PC-3 (cell line): ENCODE measurements at regions not wholly inside any gene's neighbourhood (a gene's known extent, or its start where the extent isn't known, plus 50 kb on each side); places are given as distances from the start of the nearest gene placed in this dataset.

ENCODE experiments used
- ATAC-seq: fragments of 200-7000 bp; cut with Tn5 transposase; 2 replicates; pipeline ENCODE4 v1.9.1; 2020; ENCODE audit warnings: mild to moderate bottlenecking, moderate library complexity
- BruUV-seq: library from RNA; stranded (reverse); fragments of 400-500 nt; replicated peaks from 2 replicates; lab custom pipeline; 2021; lab: Mats Ljungman, UMichigan
- CTCF ChIA-PET: fragments of 300-600 bp; sonication (Branson Sonifier 250); formaldehyde crosslinking; loops from one replicate; lab custom pipeline; 2022; ENCODE audit warnings: antibody characterized with exemption; lab: Charles Lee
- POLR2A ChIA-PET: fragments of 300-600 bp; sonication (Branson Sonifier 250); formaldehyde crosslinking; loops from one replicate; lab custom pipeline; 2022; ENCODE audit warnings: antibody characterized with exemption; ENCODE audit not compliant: unreplicated experiment; lab: Charles Lee
- DNase-seq: peaks from one replicate; pipeline ENCODE4 v3.0.0-alpha.2; 2015
- H2AFZ ChIP-seq: fragments of 300-600 bp; sonication (generic); 2 replicates; pipeline ENCODE4 v1.6.0; 2016; ENCODE audit warnings: antibody characterized with exemption, low read length
- H3F3A ChIP-seq: fragments of 300-600 bp; sonication (generic); one replicate; pipeline ENCODE4 v1.6.0; 2017; ENCODE audit warnings: antibody characterized with exemption, low read length, control low read depth, mild to moderate bottlenecking; ENCODE audit not compliant: unreplicated experiment
- H3K27ac ChIP-seq: fragments of 300-600 bp; sonication (generic); 2 replicates; pipeline ENCODE4 v1.5.1; 2016; ENCODE audit warnings: mild to moderate bottlenecking, low read length
- H3K27me3 ChIP-seq: fragments of 300-600 bp; sonication (generic); 2 replicates; pipeline ENCODE4 v1.6.1; 2016; ENCODE audit warnings: low read length, mixed read lengths
- H3K36me3 ChIP-seq: fragments of 300-600 bp; sonication (generic); 2 replicates; pipeline ENCODE4 v1.6.1; 2016; ENCODE audit warnings: low read depth, mixed run types, low read length, mixed read lengths
- H3K4me1 ChIP-seq: fragments of 300-600 bp; sonication (generic); 2 replicates; pipeline ENCODE4 v1.5.1; 2016; ENCODE audit warnings: low read length; ENCODE audit not compliant: insufficient read depth
- H3K4me2 ChIP-seq: fragments of 300-600 bp; sonication (generic); 2 replicates; pipeline ENCODE4 v1.6.0; 2016; ENCODE audit warnings: low read length
- H3K4me3 ChIP-seq: fragments of 300-600 bp; sonication (generic); 2 replicates; pipeline ENCODE4 v1.5.1; 2016; ENCODE audit warnings: mild to moderate bottlenecking, low read length, mixed read lengths
- H3K79me2 ChIP-seq: fragments of 300-600 bp; sonication (generic); 2 replicates; pipeline ENCODE4 v1.6.1; 2017; ENCODE audit warnings: low read length, mixed read lengths
- H3K9ac ChIP-seq: fragments of 300-600 bp; sonication (generic); 2 replicates; pipeline ENCODE4 v1.6.0; 2016; ENCODE audit warnings: mild to moderate bottlenecking, low read length
- H3K9me2 ChIP-seq: fragments of 300-600 bp; sonication (generic); replicated peaks from 2 replicates; pipeline ENCODE4 v1.6.1; 2016; ENCODE audit warnings: mixed run types, low read length, mixed read lengths
- H3K9me3 ChIP-seq: fragments of 300-600 bp; sonication (generic); 2 replicates; pipeline ENCODE4 v1.6.1; 2016; ENCODE audit warnings: low read length, mixed read lengths
- H4K20me1 ChIP-seq: fragments of 300-600 bp; sonication (generic); 2 replicates; pipeline ENCODE4 v1.6.1; 2016; ENCODE audit warnings: low read length, mixed read lengths
- EZH2 ChIP-seq: fragments of 300-600 bp; sonication (generic); IDR thresholded peaks from one replicate; pipeline ENCODE4 v1.6.1; 2017; ENCODE audit warnings: antibody characterized with exemption, mild to moderate bottlenecking, low read length; ENCODE audit not compliant: unreplicated experiment
- EZH2phosphoT487 ChIP-seq: fragments of 300-600 bp; sonication (generic); IDR thresholded peaks from 2 replicates; pipeline ENCODE4 v1.6.1; 2018; ENCODE audit warnings: mild to moderate bottlenecking, antibody characterized with exemption, low read length, borderline replicate concordance
- intact Hi-C: fragments of 100-400 bp; cut with micrococcal nuclease; formaldehyde crosslinking; loops from 2 replicates; pipeline ENCODE4 v1.9.0; 2023
- TF ChIP-seq, protein P1 (sequence below): fragments of 300-600 bp; sonication (generic); conservative IDR thresholded peaks from 2 replicates; pipeline ENCODE4 v1.5.1; 2017; ENCODE audit warnings: antibody characterized with exemption, low read depth, mild to moderate bottlenecking, low read length

DNA sequence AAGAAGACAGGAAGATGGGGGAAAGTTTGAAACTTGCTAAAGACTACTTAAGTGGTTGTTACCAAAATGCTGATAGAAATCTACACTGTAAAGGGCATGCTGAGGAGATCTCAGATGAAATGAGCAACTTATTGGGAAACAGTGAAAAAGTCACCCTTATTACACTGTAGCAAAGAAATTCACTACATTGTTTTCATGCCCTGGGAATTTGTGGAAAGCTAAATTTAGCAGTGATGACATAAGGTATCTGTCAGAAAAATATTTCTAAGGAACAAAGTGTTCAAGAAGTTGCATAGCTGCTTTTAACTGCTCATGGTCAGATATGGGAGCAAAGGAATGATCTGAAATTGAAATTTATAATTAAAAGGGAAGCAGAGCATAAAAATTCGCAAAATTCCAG lies 702.4 kb upstream of the LRRC4C start:
- H3K27me3 ChIP-seq, result no peaks in the 10 kb centered on the region
- no peaks in the 10 kb centered on the region for H3K4me1 ChIP-seq
- H3F3A ChIP-seq, result no peaks in the 10 kb centered on the region
- no peak overlapping the region for H3K4me3 ChIP-seq
- ATAC-seq (no peak), DNase-seq (no peak)
- intact Hi-C loops, result no loop called here
- H3K9ac ChIP-seq, result no peak overlapping the region
- BruUV-seq, result no TSS peak
- POLR2A ChIA-PET, result no interaction called here
- no peaks in the 10 kb centered on the region for H3K79me2 ChIP-seq
- H4K20me1 ChIP-seq, result no peaks in the 10 kb centered on the region
- no peak overlapping the region for H3K4me2 ChIP-seq
- H2AFZ ChIP-seq, result no peak overlapping the region
- no peaks in the 10 kb centered on the region for H3K36me3 ChIP-seq
- TF ChIP-seq EZH2phosphoT487 (no peak), EZH2 (no peak)
- TF ChIP-seq, protein P1, sequence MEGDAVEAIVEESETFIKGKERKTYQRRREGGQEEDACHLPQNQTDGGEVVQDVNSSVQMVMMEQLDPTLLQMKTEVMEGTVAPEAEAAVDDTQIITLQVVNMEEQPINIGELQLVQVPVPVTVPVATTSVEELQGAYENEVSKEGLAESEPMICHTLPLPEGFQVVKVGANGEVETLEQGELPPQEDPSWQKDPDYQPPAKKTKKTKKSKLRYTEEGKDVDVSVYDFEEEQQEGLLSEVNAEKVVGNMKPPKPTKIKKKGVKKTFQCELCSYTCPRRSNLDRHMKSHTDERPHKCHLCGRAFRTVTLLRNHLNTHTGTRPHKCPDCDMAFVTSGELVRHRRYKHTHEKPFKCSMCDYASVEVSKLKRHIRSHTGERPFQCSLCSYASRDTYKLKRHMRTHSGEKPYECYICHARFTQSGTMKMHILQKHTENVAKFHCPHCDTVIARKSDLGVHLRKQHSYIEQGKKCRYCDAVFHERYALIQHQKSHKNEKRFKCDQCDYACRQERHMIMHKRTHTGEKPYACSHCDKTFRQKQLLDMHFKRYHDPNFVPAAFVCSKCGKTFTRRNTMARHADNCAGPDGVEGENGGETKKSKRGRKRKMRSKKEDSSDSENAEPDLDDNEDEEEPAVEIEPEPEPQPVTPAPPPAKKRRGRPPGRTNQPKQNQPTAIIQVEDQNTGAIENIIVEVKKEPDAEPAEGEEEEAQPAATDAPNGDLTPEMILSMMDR, result no peak
- CTCF ChIA-PET, result no interaction called here
- no peak overlapping the region for H3K27ac ChIP-seq
- no peaks in the 10 kb centered on the region for H3K9me2 ChIP-seq
- H3K9me3 ChIP-seq, result no peaks in the 10 kb centered on the region

DNA sequence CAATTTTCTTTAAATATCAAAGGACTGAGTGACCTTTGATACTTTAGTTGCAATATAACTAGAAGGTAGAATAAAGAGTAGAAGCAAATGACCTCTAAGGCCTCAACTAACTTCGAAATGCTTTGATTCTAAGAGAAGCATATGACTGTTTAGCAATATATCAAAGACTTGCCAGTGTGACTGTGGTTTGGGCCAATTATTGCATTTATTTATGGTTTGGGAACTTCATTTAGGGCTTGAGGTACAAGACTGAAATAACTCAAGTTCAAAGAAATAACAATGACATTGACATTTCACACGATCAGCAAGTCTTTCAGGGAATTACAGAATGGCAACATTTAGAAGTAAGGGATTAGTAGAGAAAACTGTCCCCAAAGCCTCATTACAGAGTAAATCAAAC lies 709.7 kb upstream of the LRRC4C start:
- BruUV-seq, result no TSS peak
- Histone ChIP-seq H3F3A (no peaks in the 10 kb centered on the region), H2AFZ (no peak overlapping the region), H4K20me1 (no peaks in the 10 kb centered on the region), H3K4me2 (no peak overlapping the region), H3K9me3 (no peaks in the 10 kb centered on the region), H3K9me2 (no peaks in the 10 kb centered on the region), H3K4me1 (no peaks in the 10 kb centered on the region), H3K27ac (no peak overlapping the region), H3K79me2 (no peaks in the 10 kb centered on the region), H3K9ac (no peak overlapping the region), H3K36me3 (no peaks in the 10 kb centered on the region), H3K4me3 (no peak overlapping the region), H3K27me3 (no peaks in the 10 kb centered on the region)
- DNase-seq, result no peak
- intact Hi-C loops, result no loop called here
- TF ChIP-seq, protein P1, result no peak
- TF ChIP-seq EZH2phosphoT487, result no peak
- no peak for TF ChIP-seq EZH2
- ChIA-PET POLR2A (no interaction called here), CTCF (no interaction called here)
- no peak for ATAC-seq

DNA sequence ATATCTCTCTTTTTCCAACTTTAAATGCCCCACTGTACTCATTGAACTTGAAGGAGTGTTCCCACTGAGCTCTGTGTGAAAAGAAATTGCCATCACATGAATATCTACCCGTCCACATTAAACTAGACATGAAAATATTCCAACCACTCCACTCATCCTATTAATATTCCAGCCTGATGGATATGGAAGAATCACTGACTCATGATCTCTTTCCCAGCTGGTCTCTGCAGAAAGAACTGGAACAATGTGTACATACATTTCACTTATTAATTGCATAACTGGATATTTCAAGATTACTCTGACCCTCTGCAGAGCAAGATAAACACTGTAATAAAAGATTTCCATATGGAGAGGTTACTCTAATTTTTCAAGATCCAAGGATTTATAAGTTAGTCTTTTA lies 711.1 kb upstream of the LRRC4C start:
- Histone ChIP-seq H3K4me1 (peaks cover 9% of the 10 kb centered on the region), H3K36me3 (no peaks in the 10 kb centered on the region), H3K27ac (no peak overlapping the region), H3K4me3 (no peak overlapping the region), H3K9me2 (no peaks in the 10 kb centered on the region), H2AFZ (no peak overlapping the region), H3K4me2 (no peak overlapping the region), H3K9me3 (no peaks in the 10 kb centered on the region), H3K27me3 (no peaks in the 10 kb centered on the region), H3F3A (peaks cover 3% of the 10 kb centered on the region), H3K79me2 (no peaks in the 10 kb centered on the region), H3K9ac (no peak overlapping the region), H4K20me1 (no peaks in the 10 kb centered on the region)
- no TSS peak for BruUV-seq
- TF ChIP-seq, protein P1, result no peak
- TF ChIP-seq EZH2 (no peak), EZH2phosphoT487 (no peak)
- intact Hi-C loops, result no loop called here
- DNase-seq, result no peak
- no peak for ATAC-seq
- ChIA-PET CTCF (no interaction called here), POLR2A (no interaction called here)
